ENCODE measurements at regions not wholly inside any gene's neighbourhood (a gene's known extent, or its start where the extent isn't known, plus 50 kb on each side); places are given as distances from the start of the nearest gene placed in this dataset.

- no peak for DNase-seq
Observed at GRCh38 chr7:125112850-125113249, 183.2 kb upstream of the POT1 start.

DNA sequence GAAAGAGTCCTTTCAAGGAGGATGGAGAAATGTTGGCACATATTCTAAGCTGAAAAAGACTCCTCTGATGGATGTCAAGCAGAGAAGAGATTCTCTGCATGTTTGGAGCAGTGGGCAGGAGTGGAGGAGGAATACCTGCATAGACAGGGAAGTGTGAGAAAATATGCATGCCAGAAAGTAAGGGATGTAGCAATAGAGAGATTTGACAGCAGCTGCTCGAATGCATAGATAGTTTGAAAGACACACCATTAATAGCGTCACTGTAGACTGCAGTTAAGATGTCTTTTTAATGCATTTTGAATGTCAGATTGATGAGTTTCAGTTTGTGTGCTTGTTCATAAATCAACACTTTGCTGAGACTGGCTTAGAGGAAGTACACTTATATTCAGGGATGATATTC is 169.9 kb upstream of the POT1 start:
- no peak for DNase-seq

DNA sequence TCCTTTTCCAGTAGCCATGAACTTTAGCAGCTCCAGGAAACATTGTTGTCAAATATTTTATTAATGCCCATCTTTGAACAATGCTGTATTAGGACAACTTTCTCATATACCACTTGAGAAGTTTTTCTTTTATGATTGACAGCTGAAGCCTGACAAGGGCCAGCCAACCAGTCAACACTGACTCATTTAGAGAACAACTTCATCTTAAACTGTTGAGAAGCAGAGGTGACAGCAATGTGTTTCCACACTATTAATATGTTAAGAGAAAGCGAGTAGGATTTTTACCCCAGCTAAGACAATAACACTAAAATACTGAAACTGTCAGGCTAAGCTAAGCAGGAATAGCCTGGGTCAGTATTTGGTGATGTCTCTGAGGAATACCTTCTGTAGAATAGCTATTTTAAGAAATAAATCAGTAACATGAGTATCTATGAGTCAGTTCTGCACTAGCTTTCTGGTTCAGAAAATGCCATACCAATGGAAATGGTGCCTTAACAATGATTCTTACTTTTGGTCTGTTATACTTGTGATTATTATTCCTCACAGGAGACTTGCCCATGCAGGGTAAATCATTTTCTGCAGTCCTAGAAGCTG is 168.8 kb upstream of the POT1 start:
- DNase-seq: no peak

- DNase-seq: no peak
Observed at GRCh38 chr7:125090596-125090995, 161.0 kb upstream of the POT1 start.

DNA sequence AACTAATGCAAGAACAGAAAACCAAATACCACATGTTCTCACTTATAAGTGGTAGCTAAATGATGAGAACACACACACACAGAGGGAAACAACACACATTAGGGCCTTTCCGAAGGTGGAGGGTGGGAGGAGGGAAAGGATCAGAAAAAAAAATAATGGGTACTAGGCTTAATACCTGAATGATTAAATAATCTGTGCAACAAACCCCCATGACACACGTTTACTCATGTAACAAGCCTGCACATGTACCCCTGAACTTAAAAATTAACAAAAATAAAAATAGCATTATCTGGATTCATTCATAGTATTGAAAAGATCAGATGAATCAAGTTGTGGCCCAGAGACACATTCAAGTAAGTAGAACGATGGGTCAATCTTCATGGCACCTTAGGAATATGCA is 159.5 kb upstream of the POT1 start:
- DNase-seq: no peak

DNA sequence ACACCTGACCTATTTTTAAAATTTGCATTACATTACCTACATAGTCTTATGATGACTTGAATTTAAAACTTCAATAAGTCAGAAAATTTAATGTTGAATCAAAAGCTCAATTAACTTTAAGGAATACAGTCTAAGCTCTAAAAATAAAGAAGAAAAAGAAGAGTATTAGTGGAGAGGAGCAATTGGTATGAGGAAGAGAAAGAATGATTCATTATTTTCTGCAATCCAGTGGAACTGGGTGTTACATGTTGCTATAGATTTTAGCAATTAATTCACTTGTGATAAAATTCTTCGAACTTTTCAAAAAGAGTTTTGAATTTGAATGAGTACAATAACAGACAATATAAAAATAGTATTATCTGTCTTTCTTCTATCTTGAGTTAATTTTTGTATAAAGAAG is 158.9 kb upstream of the POT1 start:
- no peak for DNase-seq

GRCh38 chr7:125085084-125085483 is 155.5 kb upstream of the POT1 start:
- DNase-seq: no peak

DNA sequence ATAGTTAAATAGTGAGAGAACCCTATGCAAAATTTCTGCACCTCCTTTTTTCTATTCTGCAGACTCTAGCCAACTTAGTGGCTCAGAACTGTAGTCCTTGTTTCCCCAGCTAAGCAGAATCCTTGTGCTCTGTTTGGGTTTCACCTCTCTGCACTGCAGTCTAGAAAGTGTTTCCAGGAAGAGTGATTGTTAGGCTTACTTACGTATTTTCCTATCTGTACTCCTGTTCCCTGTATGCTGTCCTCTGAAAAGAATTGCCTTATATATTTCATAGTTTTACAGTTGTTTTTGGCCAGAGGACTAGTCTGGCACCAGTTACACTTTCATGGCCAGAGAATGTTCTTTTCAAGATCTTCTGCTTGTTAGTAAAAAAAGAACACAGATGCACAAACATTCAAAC is 154.6 kb upstream of the POT1 start:
- no peak for DNase-seq

GRCh38 chr7:125074141-125074540 is 144.5 kb upstream of the POT1 start:
- DNase-seq: no peak

- DNase-seq: no peak
Observed at GRCh38 chr7:125065546-125065945, 135.9 kb upstream of the POT1 start.

GRCh38 chr7:125065001-125065400 is 135.4 kb upstream of the POT1 start:
- DNase-seq: peak in 1 of 3 experiments; percentile 14

- DNase-seq: peak in 2 of 3 experiments; percentile 31 to 32
Observed at GRCh38 chr7:125061776-125062397, 132.3 kb upstream of the POT1 start.

GRCh38 chr7:125061083-125061745 is 131.6 kb upstream of the POT1 start:
- peak in 1 of 3 experiments; percentile 47 for DNase-seq

GRCh38 chr7:125059861-125060456 is 130.3 kb upstream of the POT1 start:
- peak in 2 of 3 experiments; percentile 25 to 44 for DNase-seq

GRCh38 chr7:125057963-125058362 is 128.3 kb upstream of the POT1 start:
- DNase-seq: peak in 1 of 3 experiments; percentile 43

GRCh38 chr7:125055376-125055775 is 125.8 kb upstream of the POT1 start:
- peak in 1 of 3 experiments; percentile 61 for DNase-seq

GRCh38 chr7:125046767-125047166 is 117.1 kb upstream of the POT1 start:
- DNase-seq: no peak

GRCh38 chr7:125033506-125033905 is 103.9 kb upstream of the POT1 start:
- no peak for DNase-seq

GRCh38 chr7:125032943-125033342 is 103.3 kb upstream of the POT1 start:
- DNase-seq: no peak

DNA sequence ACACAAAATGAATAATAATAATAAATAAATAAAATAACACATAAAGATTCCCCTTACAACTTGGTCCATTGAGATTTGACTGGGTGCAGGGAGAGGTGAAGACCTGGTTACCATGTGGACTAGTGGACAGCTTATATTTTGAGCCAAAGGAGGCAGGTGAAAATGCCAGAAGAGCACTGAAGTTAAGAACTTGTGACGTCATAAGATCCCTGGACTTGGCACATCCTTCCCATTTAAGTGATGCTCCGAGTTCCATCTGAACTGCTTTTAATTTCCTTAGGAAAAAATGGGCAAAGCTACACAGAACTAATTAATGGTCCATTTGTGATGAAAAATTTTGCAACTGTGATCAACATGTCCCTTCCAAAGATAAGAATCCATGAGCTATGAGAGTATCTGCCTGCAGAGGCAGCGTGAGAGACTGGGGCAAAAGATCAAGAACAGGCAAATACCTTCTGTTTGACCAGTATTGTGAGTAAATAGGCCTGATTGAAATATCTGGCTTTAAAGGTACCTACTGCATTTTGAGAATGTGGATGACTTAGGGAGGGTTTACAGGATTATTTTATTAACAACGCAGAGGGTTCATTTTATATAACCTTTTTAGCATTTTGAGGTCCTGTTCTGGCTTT is 101.2 kb upstream of the POT1 start:
- no peak for DNase-seq

- no peak for DNase-seq
Observed at GRCh38 chr7:125025620-125026019, 96.0 kb upstream of the POT1 start.

DNA sequence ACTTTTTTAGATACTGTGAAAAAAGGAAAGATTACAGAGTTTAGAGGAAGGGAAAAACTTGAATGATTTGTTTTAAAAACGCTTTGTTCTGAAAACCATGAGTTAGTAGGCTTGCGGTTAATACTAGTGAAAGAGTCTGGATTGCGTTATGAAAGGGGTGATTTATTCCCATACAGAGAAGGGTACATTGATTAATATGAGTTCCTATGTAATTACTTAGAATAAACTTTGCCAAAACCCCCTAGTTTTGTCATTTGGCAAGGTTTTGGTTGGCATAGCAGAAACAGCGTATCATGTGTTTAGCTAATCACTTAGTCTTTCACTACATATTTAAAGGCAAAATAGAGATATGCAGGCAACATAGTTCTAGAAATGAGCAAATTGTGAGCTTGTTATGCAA is 91.2 kb upstream of the POT1 start:
- DNase-seq: no peak

DNA sequence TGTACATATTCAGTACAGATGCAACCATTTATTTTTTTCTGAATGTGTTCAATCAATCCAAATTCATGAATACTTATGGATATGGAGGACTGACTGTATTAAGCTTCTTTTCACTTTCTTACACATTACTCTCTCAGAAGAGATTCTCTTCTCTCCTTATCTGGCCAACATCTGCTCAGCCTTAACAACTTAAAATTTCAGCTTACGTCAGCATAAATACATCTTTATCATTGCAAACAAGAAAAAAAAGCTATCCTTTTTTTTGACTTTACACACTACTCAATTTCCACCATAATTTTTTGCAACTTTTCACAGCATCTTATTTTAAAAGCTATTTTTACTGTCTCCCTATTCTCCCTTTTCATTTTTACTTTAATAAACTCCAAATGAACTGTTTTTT is 80.9 kb upstream of the POT1 start:
- no peak for DNase-seq

GRCh38 chr7:124996778-124997177 is 67.2 kb upstream of the POT1 start:
- DNase-seq: no peak
